ENCODE measurements at regions not wholly inside any gene's neighbourhood (a gene's known extent, or its start where the extent isn't known, plus 50 kb on each side); places are given as distances from the start of the nearest gene placed in this dataset.

- no peak overlapping the region for H2AFZ ChIP-seq (ENCODE audit: low read length)
- H2BK15ac ChIP-seq (ENCODE audit: low read length) = no peak overlapping the region
- no peak overlapping the region for H3K27ac ChIP-seq (replicated peaks; ENCODE audit: low read length)
- H3K4ac ChIP-seq (ENCODE audit: low read length) = no peak overlapping the region
- no peak overlapping the region for H2AK5ac ChIP-seq (ENCODE audit: low read depth, low read length)
- H3K4me2 ChIP-seq (ENCODE audit: insufficient read depth, low read length, poor library complexity, severe bottlenecking) = no peak overlapping the region
- no peaks in the 10 kb centered on the region for H3K36me3 ChIP-seq (replicated peaks in 1 of 2; ENCODE audit: control insufficient read depth in 2 of 2, insufficient read depth in 2 of 2, low read length in 2 of 2)
- no peak overlapping the region for H3K23ac ChIP-seq (ENCODE audit: low read depth, low read length, poor library complexity)
- no peak overlapping the region for H2BK5ac ChIP-seq (ENCODE audit: low read length)
- H3K79me1 ChIP-seq (ENCODE audit: low read depth, low read length) = no peaks in the 10 kb centered on the region
- no peak overlapping the region for H2BK12ac ChIP-seq (ENCODE audit: low read length)
- no peaks in the 10 kb centered on the region for H3K4me1 ChIP-seq (ENCODE audit: control insufficient read depth in 2 of 2, insufficient read depth in 1 of 2, low read depth in 1 of 2, low read length in 2 of 2)
- no peak overlapping the region for H2BK120ac ChIP-seq (ENCODE audit: low read depth, low read length)
- no peak overlapping the region for H4K8ac ChIP-seq (ENCODE audit: low read depth, low read length)
- no peak overlapping the region for H3K4me3 ChIP-seq (ENCODE audit: low read length in 2 of 2)
- H3K9me3 ChIP-seq (replicated peaks in 1 of 2; ENCODE audit: control insufficient read depth in 2 of 2, insufficient read depth in 1 of 2, low read depth in 1 of 2, low read length in 2 of 2) = no peaks in the 10 kb centered on the region
- peak overlapping the region; percentile 71 for H3K18ac ChIP-seq (ENCODE audit: low read length)
- no peak overlapping the region for H3K9ac ChIP-seq (ENCODE audit: low read depth, low read length, poor library complexity)
- DNase-seq (ENCODE audit: low spot score) = no peak
- H3K14ac ChIP-seq (ENCODE audit: low read length) = no peak overlapping the region
- no CpG with 5 or more reads among the region's 15 CpGs for whole genome bisulfite sequencing, 2 donors (ENCODE audit: extremely low coverage in 2 of 2, insufficient read length in 2 of 2, insufficient replicate concordance in 1 of 2)
- no peak overlapping the region for H4K91ac ChIP-seq (ENCODE audit: low read depth, low read length, poor library complexity)
- H3K27me3 ChIP-seq (ENCODE audit: control insufficient read depth in 3 of 3, insufficient read depth in 3 of 3, low read depth in 1 of 3, low read length in 3 of 3) = no peaks in the 10 kb centered on the region
Measured at GRCh38 chrX:1009771-1010170, 202.7 kb downstream of the CRLF2 start.

GRCh38 chrX:1006156-1006730, 206.2 kb downstream of the CRLF2 start:
- Histone ChIP-seq H3K9ac (ENCODE audit: low read depth, low read length, poor library complexity) (no peak overlapping the region), H2AFZ (ENCODE audit: low read length) (no peak overlapping the region), H3K4ac (ENCODE audit: low read length) (no peak overlapping the region), H3K4me2 (ENCODE audit: insufficient read depth, low read length, poor library complexity, severe bottlenecking) (no peak overlapping the region), H3K36me3 (replicated peaks in 1 of 2; ENCODE audit: control insufficient read depth in 2 of 2, insufficient read depth in 2 of 2, low read length in 2 of 2) (no peaks in the 10 kb centered on the region), H3K4me1 (ENCODE audit: control insufficient read depth in 2 of 2, insufficient read depth in 1 of 2, low read depth in 1 of 2, low read length in 2 of 2) (no peaks in the 10 kb centered on the region), H3K23ac (ENCODE audit: low read depth, low read length, poor library complexity) (no peak overlapping the region), H2BK120ac (ENCODE audit: low read depth, low read length) (no peak overlapping the region), H2BK15ac (ENCODE audit: low read length) (no peak overlapping the region), H4K8ac (ENCODE audit: low read depth, low read length) (no peak overlapping the region), H3K79me1 (ENCODE audit: low read depth, low read length) (no peaks in the 10 kb centered on the region), H2BK5ac (ENCODE audit: low read length) (no peak overlapping the region), H3K27ac (replicated peaks; ENCODE audit: low read length) (no peak overlapping the region), H3K9me3 (replicated peaks in 1 of 2; ENCODE audit: control insufficient read depth in 2 of 2, insufficient read depth in 1 of 2, low read depth in 1 of 2, low read length in 2 of 2) (no peaks in the 10 kb centered on the region), H2BK12ac (ENCODE audit: low read length) (no peak overlapping the region), H3K4me3 (ENCODE audit: low read length in 2 of 2) (no peak overlapping the region), H3K18ac (ENCODE audit: low read length) (no peak overlapping the region), H2AK5ac (ENCODE audit: low read depth, low read length) (no peak overlapping the region), H3K14ac (ENCODE audit: low read length) (no peak overlapping the region), H4K91ac (ENCODE audit: low read depth, low read length, poor library complexity) (no peak overlapping the region), H3K27me3 (ENCODE audit: control insufficient read depth in 3 of 3, insufficient read depth in 3 of 3, low read depth in 1 of 3, low read length in 3 of 3) (no peaks in the 10 kb centered on the region)
- DNase-seq (ENCODE audit: low spot score) = no peak
- no CpG with 5 or more reads among the region's 20 CpGs for WGBS, 2 donors (ENCODE audit: extremely low coverage in 2 of 2, insufficient read length in 2 of 2, insufficient replicate concordance in 1 of 2)

GRCh38 chrX:1002611-1003010, 209.8 kb downstream of the CRLF2 start:
- Histone ChIP-seq H2BK12ac (ENCODE audit: low read length) (no peak overlapping the region), H3K27ac (replicated peaks; ENCODE audit: low read length) (no peak overlapping the region), H3K36me3 (replicated peaks in 1 of 2; ENCODE audit: control insufficient read depth in 2 of 2, insufficient read depth in 2 of 2, low read length in 2 of 2) (no peaks in the 10 kb centered on the region), H2BK120ac (ENCODE audit: low read depth, low read length) (no peak overlapping the region), H2BK5ac (ENCODE audit: low read length) (no peak overlapping the region), H3K14ac (ENCODE audit: low read length) (no peak overlapping the region), H2AK5ac (ENCODE audit: low read depth, low read length) (no peak overlapping the region), H3K9ac (ENCODE audit: low read depth, low read length, poor library complexity) (no peak overlapping the region), H4K8ac (ENCODE audit: low read depth, low read length) (no peak overlapping the region), H4K91ac (ENCODE audit: low read depth, low read length, poor library complexity) (no peak overlapping the region), H2BK15ac (ENCODE audit: low read length) (peak overlapping the region; percentile 59), H3K23ac (ENCODE audit: low read depth, low read length, poor library complexity) (no peak overlapping the region), H3K4me1 (ENCODE audit: control insufficient read depth in 2 of 2, insufficient read depth in 1 of 2, low read depth in 1 of 2, low read length in 2 of 2) (peaks cover 4 to 5% of the 10 kb centered on the region in 2 donors), H3K4me3 (ENCODE audit: low read length in 2 of 2) (no peak overlapping the region), H3K9me3 (replicated peaks in 1 of 2; ENCODE audit: control insufficient read depth in 2 of 2, insufficient read depth in 1 of 2, low read depth in 1 of 2, low read length in 2 of 2) (no peaks in the 10 kb centered on the region), H3K4ac (ENCODE audit: low read length) (no peak overlapping the region), H2AFZ (ENCODE audit: low read length) (peak overlapping the region; percentile 29), H3K18ac (ENCODE audit: low read length) (peak overlapping the region; percentile 72), H3K79me1 (ENCODE audit: low read depth, low read length) (no peaks in the 10 kb centered on the region), H3K27me3 (ENCODE audit: control insufficient read depth in 3 of 3, insufficient read depth in 3 of 3, low read depth in 1 of 3, low read length in 3 of 3) (no peaks in the 10 kb centered on the region), H3K4me2 (ENCODE audit: insufficient read depth, low read length, poor library complexity, severe bottlenecking) (no peak overlapping the region)
- no CpG with 5 or more reads among the region's 23 CpGs for WGBS, 2 donors (ENCODE audit: extremely low coverage in 2 of 2, insufficient read length in 2 of 2, insufficient replicate concordance in 1 of 2)
- DNase-seq (ENCODE audit: low spot score) = no peak

- Histone ChIP-seq H3K4ac (ENCODE audit: low read length) (no peak overlapping the region), H2BK15ac (ENCODE audit: low read length) (no peak overlapping the region), H3K14ac (ENCODE audit: low read length) (no peak overlapping the region), H3K36me3 (replicated peaks in 1 of 2; ENCODE audit: control insufficient read depth in 2 of 2, insufficient read depth in 2 of 2, low read length in 2 of 2) (no peaks in the 10 kb centered on the region), H2AFZ (ENCODE audit: low read length) (peak overlapping the region; percentile 88), H3K27me3 (ENCODE audit: control insufficient read depth in 3 of 3, insufficient read depth in 3 of 3, low read depth in 1 of 3, low read length in 3 of 3) (no peaks in the 10 kb centered on the region), H2BK5ac (ENCODE audit: low read length) (no peak overlapping the region), H3K18ac (ENCODE audit: low read length) (no peak overlapping the region), H3K4me1 (ENCODE audit: control insufficient read depth in 2 of 2, insufficient read depth in 1 of 2, low read depth in 1 of 2, low read length in 2 of 2) (peaks cover 9 to 10% of the 10 kb centered on the region in 2 donors), H4K91ac (ENCODE audit: low read depth, low read length, poor library complexity) (no peak overlapping the region), H3K4me2 (ENCODE audit: insufficient read depth, low read length, poor library complexity, severe bottlenecking) (peak overlapping the region; percentile 33), H3K27ac (replicated peaks; ENCODE audit: low read length) (peak overlapping the region; percentile 87), H3K9ac (ENCODE audit: low read depth, low read length, poor library complexity) (no peak overlapping the region), H2AK5ac (ENCODE audit: low read depth, low read length) (no peak overlapping the region), H3K9me3 (replicated peaks in 1 of 2; ENCODE audit: control insufficient read depth in 2 of 2, insufficient read depth in 1 of 2, low read depth in 1 of 2, low read length in 2 of 2) (no peaks in the 10 kb centered on the region), H2BK120ac (ENCODE audit: low read depth, low read length) (no peak overlapping the region), H3K23ac (ENCODE audit: low read depth, low read length, poor library complexity) (no peak overlapping the region), H2BK12ac (ENCODE audit: low read length) (no peak overlapping the region), H4K8ac (ENCODE audit: low read depth, low read length) (no peak overlapping the region), H3K79me1 (ENCODE audit: low read depth, low read length) (no peaks in the 10 kb centered on the region), H3K4me3 (ENCODE audit: low read length in 2 of 2) (no peak overlapping the region)
- no CpG with 5 or more reads among the region's 10 CpGs for WGBS, 2 donors (ENCODE audit: extremely low coverage in 2 of 2, insufficient read length in 2 of 2, insufficient replicate concordance in 1 of 2)
- peak; percentile 56 for DNase-seq (ENCODE audit: low spot score)
Measured at GRCh38 chrX:997631-998137, 214.8 kb downstream of the CRLF2 start.
